Gastrocnemius medialis (tissue), 4 donors: ENCODE measurements at regions not wholly inside any gene's neighbourhood (a gene's known extent, or its start where the extent isn't known, plus 50 kb on each side); places are given as distances from the start of the nearest gene placed in this dataset.

Source experiments
- ATAC-seq, 2 donors: fragments of 150-250 bp; one replicate each; pipeline ENCODE4 v1.9.1; 2016
- DNase-seq, 2 donors: peaks; one replicate each; pipeline ENCODE4 v3.0.0-alpha.2; 2019
- H3K27ac ChIP-seq, 4 donors: fragments of 200-600 bp; sonication (generic); 1 replicate in 1 of 4; 2 replicates in 3 of 4; pipeline ENCODE4 v1.5.1; 2016 to 2018; ENCODE audit warnings: mild to moderate bottlenecking in 2 of 4, moderate library complexity in 1 of 4
- H3K27me3 ChIP-seq, 3 donors: fragments of 200-600 bp; sonication (generic) in 2 of 3; 1 replicate in 1 of 3; 2 replicates in 2 of 3; pipeline versions ENCODE4 v1.5.1 to v1.6.0; 2016 to 2019; ENCODE audit warnings: mild to moderate bottlenecking in 1 of 3, moderate library complexity in 1 of 3
- H3K36me3 ChIP-seq, 2 donors: fragments of 200-600 bp; sonication (generic) in 1 of 2; one replicate each; pipeline ENCODE4 v1.5.1; 2017 to 2018
- H3K4me1 ChIP-seq, 2 donors: fragments of 200-600 bp; sonication (generic) in 1 of 2; one replicate each; pipeline ENCODE4 v1.5.1; 2016 to 2017; ENCODE audit warnings: mild to moderate bottlenecking in 2 of 2
- H3K4me3 ChIP-seq, 4 donors: fragments of 200-600 bp; sonication (generic) in 3 of 4; 1 replicate in 1 of 4; 2 replicates in 3 of 4; pipeline ENCODE4 v1.5.1; 2016 to 2019; ENCODE audit warnings: mild to moderate bottlenecking in 2 of 4
- H3K9me3 ChIP-seq, 3 donors: fragments of 200-600 bp; sonication (generic) in 2 of 3; 1 replicate in 1 of 3; 2 replicates in 2 of 3; pipeline ENCODE4 v1.5.1; 2016 to 2019
- POLR2A ChIP-seq, 2 donors: fragments of 450-650 bp; IDR thresholded peaks; one replicate each; pipeline ENCODE4 v1.6.1; 2017; ENCODE audit warnings: antibody characterized with exemption in 2 of 2, mild to moderate bottlenecking in 2 of 2, moderate library complexity in 2 of 2
- in situ Hi-C, 4 donors: fragments of 200-750 bp; cut with MboI; loops; one replicate each; pipeline versions ENCODE4 v1.15.0 to v1.8.0; 2017; ENCODE audit warnings: low sequenced_read_pairs in 4 of 4
- intact Hi-C: fragments of 100-400 bp; cut with DNase I; formaldehyde crosslinking; loops from one replicate; pipeline ENCODE4 v1.15.1; 2023; ENCODE audit warnings: low total_unique reads
- TF ChIP-seq, protein P1 (sequence below), 5 experiments: fragments of 450-650 bp in 3 of 5; fragments of 200-600 bp in 2 of 5; sonication (generic) in 2 of 5; IDR thresholded peaks in 4 of 5; conservative IDR thresholded peaks in 1 of 5; 1 replicate in 4 of 5; 2 replicates in 1 of 5; pipeline ENCODE4 v1.5.1; 2016 to 2019; ENCODE audit warnings: antibody characterized with exemption in 5 of 5, mild to moderate bottlenecking in 3 of 5, moderate library complexity in 3 of 5

DNA sequence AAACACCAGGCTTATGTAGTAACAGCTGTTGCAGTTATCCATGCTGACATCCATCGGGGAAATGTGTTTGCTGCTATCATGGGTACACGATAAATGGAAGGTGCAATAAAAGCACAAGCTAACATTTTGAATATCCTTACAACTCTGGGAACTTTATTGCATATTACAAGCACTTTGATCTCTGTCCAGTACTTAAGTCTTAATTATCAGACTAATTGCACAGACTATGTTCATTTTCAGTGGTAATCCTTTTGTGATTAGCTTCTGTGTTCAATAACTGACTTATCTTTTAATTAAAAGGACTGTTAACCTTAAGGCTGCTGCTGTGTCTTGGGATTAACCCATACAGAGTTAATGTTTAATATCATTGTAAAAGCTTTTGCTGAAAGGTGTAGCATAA, 101.4 kb upstream of the ATP5MC3 start:
- no peaks in the 10 kb centered on the region for H3K36me3 ChIP-seq
- no peak overlapping the region for H3K27ac ChIP-seq
- H3K4me1 ChIP-seq = no peaks in the 10 kb centered on the region
- intact Hi-C loops = no loop called here
- in situ Hi-C loops = loop anchor here in 1 of 4 donors (10.0 kb wide), 1 partner anchor 168 kb away; no protein-coding TSS in a partner anchor
- TF ChIP-seq, protein P1, sequence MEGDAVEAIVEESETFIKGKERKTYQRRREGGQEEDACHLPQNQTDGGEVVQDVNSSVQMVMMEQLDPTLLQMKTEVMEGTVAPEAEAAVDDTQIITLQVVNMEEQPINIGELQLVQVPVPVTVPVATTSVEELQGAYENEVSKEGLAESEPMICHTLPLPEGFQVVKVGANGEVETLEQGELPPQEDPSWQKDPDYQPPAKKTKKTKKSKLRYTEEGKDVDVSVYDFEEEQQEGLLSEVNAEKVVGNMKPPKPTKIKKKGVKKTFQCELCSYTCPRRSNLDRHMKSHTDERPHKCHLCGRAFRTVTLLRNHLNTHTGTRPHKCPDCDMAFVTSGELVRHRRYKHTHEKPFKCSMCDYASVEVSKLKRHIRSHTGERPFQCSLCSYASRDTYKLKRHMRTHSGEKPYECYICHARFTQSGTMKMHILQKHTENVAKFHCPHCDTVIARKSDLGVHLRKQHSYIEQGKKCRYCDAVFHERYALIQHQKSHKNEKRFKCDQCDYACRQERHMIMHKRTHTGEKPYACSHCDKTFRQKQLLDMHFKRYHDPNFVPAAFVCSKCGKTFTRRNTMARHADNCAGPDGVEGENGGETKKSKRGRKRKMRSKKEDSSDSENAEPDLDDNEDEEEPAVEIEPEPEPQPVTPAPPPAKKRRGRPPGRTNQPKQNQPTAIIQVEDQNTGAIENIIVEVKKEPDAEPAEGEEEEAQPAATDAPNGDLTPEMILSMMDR (IDR thresholded peaks at IDR 0.05 in 4 of 5, conservative IDR thresholded peaks at IDR 0.05 in 1 of 5) = no peak
- no peak for TF ChIP-seq POLR2A (IDR thresholded peaks at IDR 0.05)
- ATAC-seq = no peak
- no peaks in the 10 kb centered on the region for H3K27me3 ChIP-seq
- DNase-seq = no peak
- no peaks in the 10 kb centered on the region for H3K9me3 ChIP-seq
- no peak overlapping the region for H3K4me3 ChIP-seq

DNA sequence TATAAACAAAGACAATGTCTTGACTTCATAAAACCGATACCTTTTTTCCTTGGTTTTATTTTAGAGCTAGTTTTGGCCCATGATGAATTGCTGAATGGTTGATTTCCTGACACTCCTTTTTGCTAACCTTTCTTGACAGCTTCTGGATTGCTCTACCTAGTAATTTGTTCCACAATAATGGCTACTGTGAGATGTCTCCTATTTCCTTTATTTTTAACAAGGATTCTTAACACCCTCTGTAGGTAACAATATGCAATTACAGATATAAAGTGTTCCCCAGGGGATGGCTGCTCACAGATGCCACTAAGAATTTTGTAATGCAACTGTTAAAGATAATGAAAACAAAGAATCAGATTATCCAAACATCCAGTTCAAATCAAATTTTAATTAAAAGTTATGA, 100.8 kb upstream of the ATP5MC3 start:
- ATAC-seq (peak in 1 of 2 donors; percentile 64), DNase-seq (no peak)
- Histone ChIP-seq H3K4me1 (no peaks in the 10 kb centered on the region), H3K36me3 (no peaks in the 10 kb centered on the region), H3K9me3 (no peaks in the 10 kb centered on the region), H3K27ac (no peak overlapping the region), H3K4me3 (no peak overlapping the region), H3K27me3 (no peaks in the 10 kb centered on the region)
- intact Hi-C loops = no loop called here
- TF ChIP-seq, protein P1 (IDR thresholded peaks at IDR 0.05 in 4 of 5, conservative IDR thresholded peaks at IDR 0.05 in 1 of 5) = peak in 3 of 5 experiments; percentile 30 to 48 (median 33)
- no peak for TF ChIP-seq POLR2A (IDR thresholded peaks at IDR 0.05)
- in situ Hi-C loops = loop anchor here in 1 of 4 donors (10.0 kb wide), 1 partner anchor 167 kb away; no protein-coding TSS in a partner anchor

DNA sequence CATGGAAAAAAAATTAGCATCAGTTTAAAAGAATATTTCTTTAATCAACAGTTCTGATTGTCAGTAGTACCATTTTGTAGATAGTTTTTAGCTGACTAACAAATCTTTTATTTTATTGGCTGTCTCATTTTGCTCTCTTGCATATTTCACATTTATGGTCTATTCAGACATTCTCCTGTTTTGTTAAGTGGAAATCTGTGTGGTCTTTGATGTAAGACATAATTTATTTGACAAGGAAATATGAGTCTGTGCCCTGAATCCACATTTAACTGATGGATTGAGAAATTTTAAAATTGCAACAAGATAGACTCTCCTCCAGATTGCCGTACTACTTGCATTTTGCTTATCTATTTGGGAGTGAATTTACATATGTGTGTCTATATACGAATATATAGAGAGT, 96.3 kb upstream of the ATP5MC3 start:
- H3K36me3 ChIP-seq = no peaks in the 10 kb centered on the region
- TF ChIP-seq POLR2A (IDR thresholded peaks at IDR 0.05) = no peak
- TF ChIP-seq, protein P1 (IDR thresholded peaks at IDR 0.05 in 4 of 5, conservative IDR thresholded peaks at IDR 0.05 in 1 of 5) = no peak
- no peaks in the 10 kb centered on the region for H3K27me3 ChIP-seq
- in situ Hi-C loops = no loop called here
- H3K9me3 ChIP-seq = no peaks in the 10 kb centered on the region
- DNase-seq (no peak), ATAC-seq (no peak)
- H3K4me3 ChIP-seq = no peak overlapping the region
- intact Hi-C loops = no loop called here
- no peak overlapping the region for H3K27ac ChIP-seq
- no peaks in the 10 kb centered on the region for H3K4me1 ChIP-seq

DNA sequence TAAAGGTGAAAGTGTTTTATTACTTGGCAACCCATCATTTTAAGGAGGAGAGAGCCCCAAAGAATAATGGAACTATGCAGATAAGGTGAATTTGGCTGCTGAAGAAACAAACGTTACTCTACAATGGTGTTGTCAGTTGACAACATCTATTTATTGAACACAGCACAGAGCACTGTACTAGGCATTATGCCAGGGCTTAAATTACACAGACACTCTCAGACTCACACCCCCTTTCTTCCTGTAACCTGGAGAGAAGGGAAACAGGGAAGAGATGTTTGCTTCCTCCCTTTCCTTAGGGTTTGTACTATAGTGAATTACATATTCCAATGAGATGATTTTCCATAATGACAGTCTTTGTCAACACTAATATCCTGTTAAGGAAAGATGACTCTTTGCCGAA, 94.0 kb upstream of the ATP5MC3 start:
- H3K4me1 ChIP-seq = no peaks in the 10 kb centered on the region
- H3K27ac ChIP-seq = no peak overlapping the region
- TF ChIP-seq, protein P1 (IDR thresholded peaks at IDR 0.05 in 4 of 5, conservative IDR thresholded peaks at IDR 0.05 in 1 of 5) = no peak
- no peak for TF ChIP-seq POLR2A (IDR thresholded peaks at IDR 0.05)
- ATAC-seq = no peak
- H3K4me3 ChIP-seq = no peak overlapping the region
- no peak for DNase-seq
- H3K36me3 ChIP-seq = no peaks in the 10 kb centered on the region
- intact Hi-C loops (no loop called here), in situ Hi-C loops (no loop called here)
- H3K9me3 ChIP-seq = no peaks in the 10 kb centered on the region
- H3K27me3 ChIP-seq = no peaks in the 10 kb centered on the region

DNA sequence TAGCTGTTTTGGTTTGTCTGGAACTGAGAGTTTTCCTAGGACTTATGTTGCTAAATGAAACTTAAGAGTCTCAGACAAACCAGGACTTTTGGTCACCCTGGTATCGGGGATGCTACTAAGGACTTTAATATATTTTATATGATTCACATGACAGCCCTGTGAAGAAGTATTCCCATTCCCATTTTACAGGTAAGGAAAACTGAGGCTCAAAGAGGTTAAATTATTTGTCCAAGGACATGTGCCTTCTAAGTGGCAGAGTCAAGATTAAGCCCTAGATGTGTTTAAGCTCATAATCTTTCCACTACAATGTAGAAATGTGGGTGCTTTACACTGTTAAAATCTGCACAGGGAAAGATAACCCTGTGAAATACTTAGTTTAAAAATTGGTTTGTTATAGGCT, 77.7 kb upstream of the ATP5MC3 start:
- no peaks in the 10 kb centered on the region for H3K9me3 ChIP-seq
- TF ChIP-seq, protein P1 (IDR thresholded peaks at IDR 0.05 in 4 of 5, conservative IDR thresholded peaks at IDR 0.05 in 1 of 5) = no peak
- TF ChIP-seq POLR2A (IDR thresholded peaks at IDR 0.05) = no peak
- in situ Hi-C loops (no loop called here), intact Hi-C loops (no loop called here)
- H3K36me3 ChIP-seq = no peaks in the 10 kb centered on the region
- no peaks in the 10 kb centered on the region for H3K4me1 ChIP-seq
- H3K27me3 ChIP-seq = peaks cover 0 to 7% (median 5%) of the 10 kb centered on the region in 3 donors
- ATAC-seq (no peak), DNase-seq (no peak)
- H3K27ac ChIP-seq = no peak overlapping the region
- H3K4me3 ChIP-seq = no peak overlapping the region
